Natural killer cell treated with Interleukin-12 subunit alpha and Interleukin-12 subunit beta and Interleukin-15 and Interleukin-18, amount 100 ng/mL, for 72 hours (primary cell): ENCODE measurements at regions not wholly inside any gene's neighbourhood (a gene's known extent, or its start where the extent isn't known, plus 50 kb on each side); places are given as distances from the start of the nearest gene placed in this dataset.

Experiments
- ATAC-seq, 2 donors: fragments of 150-1000 bp; cut with Tn5 transposase in 1 of 2; sonication (Bioruptor Pico), chemical (Tn5 transposase) in 1 of 2; 2 replicates each; pipeline ENCODE4 v1.10.0; 2021
- DNase-seq: peaks from one replicate; pipeline ENCODE4 v3.0.0; 2022; ENCODE audit warnings: low spot score
- H3K27ac Mint-ChIP-seq, 2 donors: 1 replicate in 1 of 2; 2 replicates in 1 of 2; pipeline ENCODE4 v1.8.0; 2022; ENCODE audit warnings: mixed read lengths in 2 of 2, mild to moderate bottlenecking in 1 of 2, moderate library complexity in 1 of 2
- H3K27me3 Mint-ChIP-seq, 2 donors: 1 replicate in 1 of 2; 2 replicates in 1 of 2; pipeline ENCODE4 v1.8.0; 2022; ENCODE audit warnings: mixed read lengths in 2 of 2
- H3K36me3 Mint-ChIP-seq: one replicate; pipeline ENCODE4 v1.8.0; 2022; ENCODE audit warnings: mixed read lengths
- H3K4me1 Mint-ChIP-seq, 2 donors: 1 replicate in 1 of 2; 2 replicates in 1 of 2; pipeline ENCODE4 v1.8.0; 2022; ENCODE audit warnings: low read depth in 2 of 2, mixed read lengths in 2 of 2, mild to moderate bottlenecking in 1 of 2
- H3K4me3 Mint-ChIP-seq: one replicate; pipeline ENCODE4 v1.8.0; 2022; ENCODE audit warnings: mixed read lengths
- H3K9me3 Mint-ChIP-seq: 2 replicates; pipeline ENCODE4 v1.8.0; 2022; ENCODE audit warnings: mixed read lengths

DNA sequence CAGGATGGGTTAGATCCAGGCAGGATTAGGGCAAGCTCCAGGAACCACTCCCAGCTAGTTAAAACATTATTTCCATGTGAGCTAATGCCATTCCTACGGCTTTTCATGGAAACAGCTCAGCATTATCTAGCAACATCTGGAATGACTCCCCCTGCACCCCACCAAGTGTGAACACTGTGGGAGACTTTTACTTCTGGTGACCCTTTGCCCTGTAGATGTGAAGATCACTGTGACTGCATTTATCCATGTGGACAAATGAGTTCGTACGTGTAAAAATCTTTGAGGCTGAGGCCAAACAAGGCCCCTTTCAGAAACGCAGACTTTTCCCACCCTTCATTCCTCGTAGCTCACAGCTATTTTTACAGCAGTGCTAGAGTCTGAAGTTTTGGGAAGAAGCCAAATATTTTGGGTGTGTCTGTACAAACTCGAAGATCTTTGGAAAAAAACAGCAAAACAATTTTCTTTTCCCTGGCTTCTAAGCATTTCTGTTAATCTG lies 221.8 kb upstream of the SOX4 start:
- DNase-seq = no peak
- Mint-ChIP-seq H3K9me3 (no peaks in the 10 kb centered on the region), H3K36me3 (no peaks in the 10 kb centered on the region), H3K27me3 (peaks cover 10 to 16% of the 10 kb centered on the region in 2 donors), H3K27ac (no peak overlapping the region), H3K4me1 (no peaks in the 10 kb centered on the region), H3K4me3 (no peak overlapping the region)
- ATAC-seq = no peak

DNA sequence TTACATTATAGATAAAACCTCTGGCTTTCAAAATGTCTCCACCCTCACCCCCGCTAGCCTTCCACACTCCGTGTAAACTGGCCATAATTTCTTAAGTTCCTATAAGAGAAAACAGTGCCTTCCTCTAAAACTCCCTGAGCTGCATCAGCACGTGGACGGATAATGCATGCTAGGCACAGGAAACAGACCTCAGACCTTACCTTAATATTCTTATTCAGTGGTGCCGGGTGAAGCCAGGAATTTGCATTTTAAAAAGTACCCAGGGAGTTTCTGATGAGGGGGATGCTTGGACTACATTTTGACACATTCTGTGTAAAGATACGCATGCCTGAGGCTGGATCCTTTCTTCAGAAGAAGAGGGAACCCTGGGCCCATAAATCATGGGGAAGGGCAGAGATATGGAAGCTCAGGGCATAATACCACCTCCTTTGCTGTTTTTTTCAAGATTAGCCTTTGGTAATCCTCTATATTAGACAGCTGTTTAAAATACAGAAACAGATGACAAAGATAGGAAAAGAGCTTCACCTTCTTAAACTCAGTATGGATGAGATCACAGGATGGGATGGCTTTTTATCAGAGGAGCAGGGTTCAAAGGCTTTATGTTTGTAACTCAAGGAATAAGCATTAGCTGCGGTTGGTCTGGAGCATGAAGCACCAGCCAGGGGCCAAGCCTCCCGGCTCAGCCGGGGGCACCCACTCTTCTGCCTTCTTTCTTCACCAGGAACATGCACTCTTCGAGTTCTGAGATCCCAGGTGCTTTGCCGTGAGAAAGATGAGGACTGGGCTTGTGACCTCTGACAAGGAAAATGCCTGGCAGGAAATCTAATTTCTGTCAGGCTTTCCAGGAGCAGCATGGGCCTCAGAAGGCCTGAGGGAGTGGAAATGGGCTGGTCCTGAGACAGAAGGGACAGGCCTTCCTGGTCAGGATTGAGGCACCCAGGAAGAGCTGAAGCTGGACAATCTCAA lies 218.1 kb upstream of the SOX4 start:
- Mint-ChIP-seq H3K27me3 (peaks cover 5 to 10% of the 10 kb centered on the region in 2 donors), H3K36me3 (no peaks in the 10 kb centered on the region), H3K9me3 (no peaks in the 10 kb centered on the region), H3K27ac (no peak overlapping the region), H3K4me3 (no peak overlapping the region), H3K4me1 (no peaks in the 10 kb centered on the region)
- ATAC-seq = no peak
- no peak for DNase-seq

DNA sequence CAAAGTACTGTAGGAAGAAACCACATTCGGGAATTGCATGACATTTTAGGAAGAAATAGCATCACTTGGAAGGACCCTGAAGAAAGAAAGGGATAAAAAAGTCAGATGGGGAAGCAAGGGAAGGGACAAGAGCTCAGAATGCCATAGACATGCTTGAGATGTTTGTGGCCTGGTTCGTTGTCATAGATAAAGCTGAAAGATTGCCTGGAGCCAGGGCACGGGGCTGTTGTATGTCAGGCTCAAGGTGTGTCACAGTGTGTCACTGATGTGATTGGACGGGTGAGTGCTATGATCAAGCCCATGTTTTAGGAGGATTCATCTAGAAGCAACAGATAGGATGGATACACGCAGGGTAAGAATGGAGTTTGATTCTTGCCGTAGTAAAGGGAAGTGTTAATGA lies 216.2 kb upstream of the SOX4 start:
- H3K9me3 Mint-ChIP-seq = no peaks in the 10 kb centered on the region
- DNase-seq (no peak), ATAC-seq (no peak)
- no peak overlapping the region for H3K27ac Mint-ChIP-seq
- H3K4me1 Mint-ChIP-seq = peaks cover 0 to under 1% of the 10 kb centered on the region in 2 donors
- H3K4me3 Mint-ChIP-seq = no peak overlapping the region
- peaks cover 5 to 11% of the 10 kb centered on the region in 2 donors for H3K27me3 Mint-ChIP-seq
- H3K36me3 Mint-ChIP-seq = no peaks in the 10 kb centered on the region

DNA sequence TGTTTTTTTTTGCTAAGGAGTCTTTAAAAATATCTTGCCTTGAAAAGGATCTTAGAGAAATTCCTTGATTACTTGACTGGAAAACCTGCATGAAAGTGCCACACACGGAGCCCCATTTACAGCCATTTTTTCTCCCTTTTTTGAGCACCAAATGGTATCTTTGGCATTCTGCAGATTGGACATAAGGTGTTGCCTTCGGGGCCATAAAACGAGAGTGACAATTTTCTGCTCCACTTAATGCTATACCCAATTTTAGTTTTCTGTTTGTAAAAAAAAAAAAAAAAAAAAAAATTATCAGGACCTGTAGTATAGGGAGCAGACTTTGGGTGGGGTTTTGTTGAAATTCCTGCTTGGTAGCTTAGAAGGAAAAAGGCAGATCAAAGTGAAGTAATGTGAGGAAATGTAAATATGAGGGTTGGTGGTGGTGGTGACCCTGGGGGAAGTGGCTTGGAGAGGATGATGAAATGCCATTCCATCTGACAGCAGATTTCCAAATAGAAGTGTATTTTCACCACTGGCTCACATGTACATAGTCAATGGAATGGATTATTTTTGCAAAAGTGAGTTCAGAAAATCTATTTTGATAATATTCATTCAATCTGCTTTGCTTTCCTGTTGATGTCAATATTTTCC lies 212.1 kb upstream of the SOX4 start:
- DNase-seq (no peak), ATAC-seq (no peak)
- Mint-ChIP-seq H3K27me3 (peaks cover 11 to 23% of the 10 kb centered on the region in 2 donors), H3K27ac (no peak overlapping the region), H3K36me3 (no peaks in the 10 kb centered on the region), H3K9me3 (no peaks in the 10 kb centered on the region), H3K4me1 (peaks cover 5 to 9% of the 10 kb centered on the region in 2 donors), H3K4me3 (no peak overlapping the region)

DNA sequence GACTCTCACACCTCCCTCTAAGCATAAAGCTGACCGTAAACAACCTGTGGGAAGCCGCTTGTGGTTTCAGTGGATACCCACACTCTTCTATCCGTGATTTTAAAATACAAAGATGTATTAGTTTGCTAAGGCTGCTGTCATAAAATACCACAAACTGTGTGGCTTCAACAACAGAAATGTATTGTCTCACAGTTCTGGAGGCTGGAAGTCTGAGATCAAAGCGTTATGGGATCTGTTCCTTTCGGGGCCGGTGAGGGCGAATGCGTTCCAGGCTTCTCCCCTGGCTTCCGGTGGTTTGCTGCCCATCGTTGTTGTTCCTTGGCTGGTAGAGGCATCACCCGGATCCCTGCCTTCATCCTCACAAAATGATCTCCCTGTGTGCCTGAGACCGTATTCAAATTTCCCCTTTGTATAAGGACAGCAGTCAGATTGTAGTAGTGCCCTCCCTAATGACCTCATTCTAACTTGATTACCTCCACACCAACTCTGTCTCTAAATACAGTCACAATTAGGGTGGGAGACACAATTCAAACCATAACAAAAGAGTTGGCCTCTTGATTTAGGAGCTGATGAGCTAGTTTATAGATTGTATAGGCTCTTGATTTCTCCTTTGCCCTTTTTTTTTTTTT lies 210.6 kb upstream of the SOX4 start:
- no peak overlapping the region for H3K4me3 Mint-ChIP-seq
- H3K27me3 Mint-ChIP-seq = peaks cover 11 to 25% of the 10 kb centered on the region in 2 donors
- H3K9me3 Mint-ChIP-seq = no peaks in the 10 kb centered on the region
- H3K27ac Mint-ChIP-seq = no peak overlapping the region
- peaks cover 5 to 9% of the 10 kb centered on the region in 2 donors for H3K4me1 Mint-ChIP-seq
- DNase-seq (no peak), ATAC-seq (peak in 1 of 2 donors; percentile 48)
- no peaks in the 10 kb centered on the region for H3K36me3 Mint-ChIP-seq

DNA sequence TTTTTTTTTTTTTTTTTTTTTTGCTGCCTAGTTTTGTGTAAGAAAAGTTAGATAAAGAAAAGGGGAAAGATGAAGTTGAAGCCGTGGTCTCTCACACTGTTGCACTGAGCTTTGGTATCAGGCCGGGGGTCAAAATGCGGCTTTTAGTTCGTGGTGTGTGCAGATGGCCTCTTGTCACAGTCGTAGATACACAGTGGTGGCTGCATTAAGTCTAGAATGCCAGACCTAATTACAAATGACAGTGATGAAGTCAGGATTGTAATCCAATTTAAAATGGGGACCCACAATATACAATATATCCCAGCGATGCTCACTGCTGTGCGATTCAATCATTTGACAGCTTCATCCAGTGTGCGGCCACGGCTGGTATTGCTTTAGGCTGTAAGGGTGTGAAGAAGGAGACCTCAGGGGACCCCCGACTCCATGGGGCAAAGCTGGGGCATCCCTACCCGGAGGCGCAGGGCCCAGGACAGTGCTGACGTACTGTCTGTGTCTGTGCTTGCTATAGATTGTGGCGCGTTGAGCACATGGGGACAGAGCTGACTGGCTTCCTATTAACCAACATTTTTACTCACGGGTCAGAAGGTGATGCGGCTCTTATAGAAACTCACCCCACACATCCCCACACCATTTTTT lies 210.0 kb upstream of the SOX4 start:
- Mint-ChIP-seq H3K4me1 (peaks cover 5 to 9% of the 10 kb centered on the region in 2 donors), H3K27me3 (peaks cover 11 to 24% of the 10 kb centered on the region in 2 donors)

DNA sequence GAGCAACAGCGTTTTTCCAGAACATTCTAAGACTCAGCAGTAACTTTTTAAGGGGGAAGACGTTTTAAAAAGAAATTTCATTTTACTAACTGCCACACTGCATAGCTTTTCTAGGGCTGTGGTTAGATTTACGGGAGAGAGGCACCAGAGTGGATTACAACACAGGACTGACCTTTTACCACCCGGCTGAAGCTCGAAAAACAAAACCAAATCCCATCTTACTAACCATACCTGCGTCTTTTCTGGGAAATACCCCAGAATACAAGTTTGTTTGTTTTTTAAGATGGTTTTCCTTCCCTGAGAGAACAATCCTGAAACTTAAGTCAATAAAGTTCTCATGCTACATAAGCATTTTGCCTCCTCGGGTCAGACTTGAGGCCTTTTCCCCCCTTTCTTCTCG lies 209.3 kb upstream of the SOX4 start:
- H3K4me1 Mint-ChIP-seq = peaks cover 5 to 9% of the 10 kb centered on the region in 2 donors
- DNase-seq (no peak), ATAC-seq (no peak)
- peaks cover 11 to 23% of the 10 kb centered on the region in 2 donors for H3K27me3 Mint-ChIP-seq
- no peaks in the 10 kb centered on the region for H3K9me3 Mint-ChIP-seq
- H3K36me3 Mint-ChIP-seq = no peaks in the 10 kb centered on the region
- no peak overlapping the region for H3K4me3 Mint-ChIP-seq
- H3K27ac Mint-ChIP-seq = peak overlapping the region in 1 of 2 donors; percentile 44

More for the DNA sequence above, 210.0 kb upstream of the SOX4 start:
- peak overlapping the region in 1 of 2 donors; percentile 44 for H3K27ac Mint-ChIP-seq
- ATAC-seq (no peak), DNase-seq (no peak)
- no peaks in the 10 kb centered on the region for H3K9me3 Mint-ChIP-seq
- H3K36me3 Mint-ChIP-seq = no peaks in the 10 kb centered on the region
- H3K4me3 Mint-ChIP-seq = no peak overlapping the region

DNA sequence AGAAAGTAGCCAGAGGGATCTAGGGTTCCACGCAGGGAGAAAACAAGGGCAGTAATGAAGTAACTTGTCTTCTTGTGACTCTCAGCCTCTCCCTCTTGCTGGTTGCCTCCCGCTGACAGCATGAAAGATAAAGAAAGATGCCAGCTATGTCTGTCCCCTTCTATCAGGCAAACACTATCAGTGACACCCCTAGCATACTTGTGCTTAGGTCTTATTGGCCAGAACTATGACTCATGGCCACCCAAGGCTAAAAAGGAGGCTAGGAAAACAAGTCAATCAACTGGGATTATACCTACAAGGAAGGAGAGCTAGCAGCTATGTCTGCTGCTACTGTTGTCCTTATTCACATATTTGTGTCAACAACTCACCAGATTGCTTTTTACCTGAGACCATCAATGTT lies 206.8 kb upstream of the SOX4 start:
- Mint-ChIP-seq H3K9me3 (no peaks in the 10 kb centered on the region), H3K36me3 (no peaks in the 10 kb centered on the region)

DNA sequence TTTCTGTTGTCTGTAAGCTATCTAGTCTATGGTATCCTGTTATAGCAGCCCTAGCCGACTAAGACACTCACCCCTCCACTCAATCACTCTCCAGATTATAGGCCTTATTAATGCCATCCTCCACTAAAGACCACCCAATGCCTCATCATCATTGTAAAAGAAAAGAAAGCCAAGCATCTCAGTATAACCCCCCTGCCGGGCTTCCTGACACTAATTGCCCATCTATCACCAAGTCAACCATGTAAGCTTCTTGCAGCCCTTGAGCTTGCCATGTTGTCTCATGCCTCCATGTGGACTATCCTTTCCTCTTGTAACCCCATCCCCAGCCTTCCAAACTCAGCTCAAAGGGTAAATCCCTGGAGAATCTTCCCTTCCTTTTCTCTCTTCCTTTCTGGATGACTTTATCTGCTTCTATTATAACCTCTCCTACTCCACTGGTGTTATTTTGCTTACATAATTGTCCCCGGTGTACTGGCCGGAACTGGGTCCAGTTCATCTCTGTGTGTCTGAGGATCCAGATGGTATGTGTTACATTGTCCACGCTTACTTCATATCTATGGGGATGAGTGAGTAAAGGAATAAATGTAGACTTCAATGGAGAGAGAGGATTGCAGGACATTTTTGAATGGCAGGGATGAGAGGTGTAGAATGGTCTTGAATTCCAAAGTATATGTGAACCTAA lies 202.9 kb upstream of the SOX4 start:
- H3K36me3 Mint-ChIP-seq = no peaks in the 10 kb centered on the region
- no peaks in the 10 kb centered on the region for H3K4me1 Mint-ChIP-seq
- DNase-seq = no peak
- no peaks in the 10 kb centered on the region for H3K9me3 Mint-ChIP-seq
- H3K27ac Mint-ChIP-seq = no peak overlapping the region
- peaks cover 0 to 9% of the 10 kb centered on the region in 2 donors for H3K27me3 Mint-ChIP-seq
- H3K4me3 Mint-ChIP-seq = no peak overlapping the region
- ATAC-seq = no peak

More for the DNA sequence above, 206.8 kb upstream of the SOX4 start:
- H3K4me1 Mint-ChIP-seq = peaks cover 5 to 9% of the 10 kb centered on the region in 2 donors
- H3K4me3 Mint-ChIP-seq = no peak overlapping the region
- DNase-seq = no peak
- H3K27me3 Mint-ChIP-seq = peaks cover 11 to 20% of the 10 kb centered on the region in 2 donors
- ATAC-seq = no peak
- H3K27ac Mint-ChIP-seq = no peak overlapping the region

DNA sequence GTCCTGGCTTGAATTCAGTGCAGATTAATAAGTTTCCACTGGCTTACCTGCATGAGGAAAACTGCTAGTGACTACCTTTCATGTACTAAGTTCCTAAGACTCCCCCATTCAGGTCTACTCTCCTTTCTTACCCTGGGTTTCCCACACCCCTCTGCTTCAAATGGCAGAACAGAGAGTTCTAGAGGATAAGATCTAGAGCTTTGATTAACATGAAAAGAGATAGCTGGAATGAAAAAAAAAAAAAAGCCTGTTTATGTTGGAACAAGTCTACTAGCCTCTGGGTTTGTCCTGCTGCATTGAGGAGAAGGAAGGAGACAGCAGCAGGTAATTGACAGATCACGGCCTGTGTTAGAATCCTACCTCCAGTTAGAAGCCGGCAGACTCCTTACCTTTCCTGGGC lies 201.4 kb upstream of the SOX4 start:
- H3K27ac Mint-ChIP-seq = no peak overlapping the region
- H3K36me3 Mint-ChIP-seq = no peaks in the 10 kb centered on the region
- ATAC-seq = no peak
- H3K27me3 Mint-ChIP-seq = peaks cover 3 to 7% of the 10 kb centered on the region in 2 donors
- no peaks in the 10 kb centered on the region for H3K9me3 Mint-ChIP-seq
- H3K4me3 Mint-ChIP-seq = no peak overlapping the region
- no peak for DNase-seq
- no peaks in the 10 kb centered on the region for H3K4me1 Mint-ChIP-seq

DNA sequence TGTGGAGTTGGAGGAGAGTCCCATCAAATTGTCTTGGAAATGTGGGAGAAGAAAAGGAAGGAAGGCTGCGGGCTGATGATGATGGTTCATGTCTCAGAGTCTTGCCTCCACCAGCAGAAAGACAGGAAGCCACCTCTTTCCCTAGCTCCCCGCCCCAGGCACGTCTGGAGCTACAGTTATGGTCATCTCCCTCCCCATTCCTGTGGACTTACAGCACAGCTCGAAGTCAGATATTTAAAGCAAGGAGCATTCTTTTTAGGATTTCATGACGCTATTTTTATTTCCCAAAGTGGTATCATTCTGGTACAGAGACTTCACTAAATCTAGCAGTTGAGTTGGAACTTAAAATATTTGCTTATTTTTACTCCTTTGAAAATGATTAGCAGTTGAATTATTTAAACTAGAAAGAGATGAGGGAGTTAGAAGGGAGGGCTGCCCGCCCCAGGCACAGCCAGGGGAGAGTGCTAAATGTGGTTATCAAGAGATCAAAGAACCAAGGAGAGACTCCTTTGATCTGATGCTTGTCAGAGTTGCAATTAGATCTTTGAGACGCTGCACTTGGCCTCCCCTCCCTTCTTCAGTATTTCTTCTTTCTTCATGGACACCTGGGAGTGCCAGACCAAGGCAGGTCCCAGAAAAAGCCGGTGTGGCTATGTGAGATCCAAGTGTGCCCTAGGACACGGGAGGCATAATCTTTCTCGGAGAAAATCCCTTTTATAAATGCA lies 199.9 kb upstream of the SOX4 start:
- H3K27me3 Mint-ChIP-seq = peaks cover 6 to 7% of the 10 kb centered on the region in 2 donors
- no peaks in the 10 kb centered on the region for H3K36me3 Mint-ChIP-seq
- no peaks in the 10 kb centered on the region for H3K9me3 Mint-ChIP-seq
- H3K4me1 Mint-ChIP-seq = no peaks in the 10 kb centered on the region
- ATAC-seq (no peak), DNase-seq (no peak)
- H3K27ac Mint-ChIP-seq = no peak overlapping the region
- H3K4me3 Mint-ChIP-seq = no peak overlapping the region

DNA sequence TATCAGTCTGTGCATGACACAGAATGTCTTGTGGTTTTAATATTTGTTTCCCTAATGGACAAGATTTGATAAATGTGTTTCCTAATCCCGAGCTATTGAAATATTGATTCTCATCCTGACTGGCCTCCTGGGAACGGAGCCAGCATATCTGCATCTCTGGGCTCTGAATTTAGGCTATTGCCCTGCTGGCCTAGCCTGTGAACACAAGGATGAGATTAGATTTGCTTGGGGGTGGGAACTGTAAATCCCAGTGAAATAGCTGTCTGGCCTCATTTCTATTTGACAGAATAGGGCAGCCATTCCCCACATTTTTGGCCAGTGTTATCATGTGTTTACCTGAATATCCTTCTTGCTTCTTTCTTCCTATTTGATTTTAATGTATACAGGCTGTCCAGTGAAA lies 198.4 kb upstream of the SOX4 start:
- no peak overlapping the region for H3K27ac Mint-ChIP-seq
- H3K4me1 Mint-ChIP-seq = no peaks in the 10 kb centered on the region
- ATAC-seq (no peak), DNase-seq (no peak)
- H3K36me3 Mint-ChIP-seq = no peaks in the 10 kb centered on the region
- H3K4me3 Mint-ChIP-seq = no peak overlapping the region
- H3K9me3 Mint-ChIP-seq = no peaks in the 10 kb centered on the region
- H3K27me3 Mint-ChIP-seq = peaks cover 7 to 9% of the 10 kb centered on the region in 2 donors
